Thoracic aorta (tissue), 2 donors: ENCODE measurements at regions not wholly inside any gene's neighbourhood (a gene's known extent, or its start where the extent isn't known, plus 50 kb on each side); places are given as distances from the start of the nearest gene placed in this dataset.

ENCODE experiments used
- ATAC-seq: fragments of 150-250 bp; one replicate; pipeline ENCODE4 v1.8.0; 2017; ENCODE audit warnings: low read depth; ENCODE audit not compliant: insufficient number of reproducible peaks, low FRiP score
- DNase-seq: peaks from one replicate; pipeline ENCODE4 v3.0.0-alpha.2; 2020; ENCODE audit warnings: low spot score
- H3K27ac ChIP-seq, 2 donors: fragments of 200-600 bp; sonication (generic); 1 replicate in 1 of 2; 2 replicates in 1 of 2; pipeline ENCODE4 v1.5.1; 2016; ENCODE audit warnings: mild to moderate bottlenecking in 2 of 2, moderate library complexity in 2 of 2
- H3K27me3 ChIP-seq: fragments of 200-600 bp; sonication (generic); replicated peaks from 2 replicates; pipeline ENCODE4 v1.6.0; 2016; ENCODE audit warnings: mild to moderate bottlenecking; ENCODE audit not compliant: insufficient read depth
- H3K36me3 ChIP-seq: fragments of 200-600 bp; sonication (generic); one replicate; pipeline ENCODE4 v1.5.1; 2016
- H3K4me1 ChIP-seq, 2 donors: fragments of 200-600 bp; sonication (generic); 1 replicate in 1 of 2; 2 replicates in 1 of 2; pipeline versions ENCODE4 v1.5.1 to v1.6.0; 2016; ENCODE audit warnings: low read depth in 2 of 2, mild to moderate bottlenecking in 1 of 2; ENCODE audit not compliant: control insufficient read depth in 1 of 2
- H3K4me3 ChIP-seq: fragments of 200-600 bp; sonication (generic); 2 replicates; pipeline ENCODE4 v1.5.1; 2016; ENCODE audit warnings: mild to moderate bottlenecking
- H3K9me3 ChIP-seq: fragments of 200-600 bp; sonication (generic); 2 replicates; pipeline ENCODE4 v1.5.1; 2016
- CTCF ChIP-seq: fragments of 200-600 bp; sonication (generic); IDR thresholded peaks from one replicate; pipeline ENCODE4 v1.5.1; 2019; ENCODE audit warnings: antibody characterized with exemption

GRCh38 chr2:220002699-220003098, 375.3 kb downstream of the SLC4A3 start:
- ATAC-seq (no peak), DNase-seq (no peak)
- TF ChIP-seq CTCF, result no peak
- Histone ChIP-seq H3K9me3 (no peaks in the 10 kb centered on the region), H3K36me3 (no peaks in the 10 kb centered on the region), H3K4me1 (peaks cover 5 to 23% of the 10 kb centered on the region in 2 donors), H3K27ac (peak overlapping the region in 1 of 2 donors; percentile 4), H3K27me3 (no peaks in the 10 kb centered on the region), H3K4me3 (no peak overlapping the region)

GRCh38 chr2:220005362-220005761, 377.9 kb downstream of the SLC4A3 start:
- no peak overlapping the region for H3K27ac ChIP-seq
- H3K27me3 ChIP-seq, result no peaks in the 10 kb centered on the region
- peaks cover 5 to 23% of the 10 kb centered on the region in 2 donors for H3K4me1 ChIP-seq
- no peak for TF ChIP-seq CTCF
- no peaks in the 10 kb centered on the region for H3K9me3 ChIP-seq
- H3K36me3 ChIP-seq, result no peaks in the 10 kb centered on the region
- DNase-seq (no peak), ATAC-seq (no peak)
- no peak overlapping the region for H3K4me3 ChIP-seq

- Histone ChIP-seq H3K9me3 (no peaks in the 10 kb centered on the region), H3K27ac (no peak overlapping the region), H3K36me3 (no peaks in the 10 kb centered on the region), H3K27me3 (no peaks in the 10 kb centered on the region), H3K4me1 (peaks cover 5 to 22% of the 10 kb centered on the region in 2 donors), H3K4me3 (no peak overlapping the region)
- no peak for TF ChIP-seq CTCF
- ATAC-seq (no peak), DNase-seq (no peak)
These were observed 378.8 kb downstream of the SLC4A3 start for GRCh38 chr2:220006152-220006621.

- no peaks in the 10 kb centered on the region for H3K36me3 ChIP-seq
- no peak overlapping the region for H3K4me3 ChIP-seq
- H3K4me1 ChIP-seq, result no peaks in the 10 kb centered on the region
- H3K27me3 ChIP-seq, result no peaks in the 10 kb centered on the region
- no peak overlapping the region for H3K27ac ChIP-seq
- ATAC-seq (no peak), DNase-seq (no peak)
- no peak for TF ChIP-seq CTCF
- no peaks in the 10 kb centered on the region for H3K9me3 ChIP-seq
These were observed 384.4 kb downstream of the SLC4A3 start for GRCh38 chr2:220011859-220012258.

GRCh38 chr2:220014961-220015360, 387.5 kb downstream of the SLC4A3 start:
- ATAC-seq (no peak), DNase-seq (no peak)
- H3K4me1 ChIP-seq, result no peaks in the 10 kb centered on the region
- H3K27me3 ChIP-seq, result no peaks in the 10 kb centered on the region
- TF ChIP-seq CTCF, result no peak
- no peaks in the 10 kb centered on the region for H3K36me3 ChIP-seq
- no peaks in the 10 kb centered on the region for H3K9me3 ChIP-seq
- H3K27ac ChIP-seq, result no peak overlapping the region
- no peak overlapping the region for H3K4me3 ChIP-seq
